Fibroblast of lung (primary cell): ENCODE measurements at regions not wholly inside any gene's neighbourhood (a gene's known extent, or its start where the extent isn't known, plus 50 kb on each side); places are given as distances from the start of the nearest gene placed in this dataset.

Experiments
- EZH2 ChIP-seq: IDR thresholded peaks from 2 replicates; pipeline ENCODE4 v1.5.1; 2012; ENCODE audit warnings: low read length, control low read depth, mild to moderate bottlenecking; ENCODE audit errors: missing control alignments
- TF ChIP-seq, protein P1 (sequence below), 2 donors: IDR thresholded peaks in 1 of 2; conservative IDR thresholded peaks in 1 of 2; 1 replicate in 1 of 2; 2 replicates in 1 of 2; pipeline ENCODE4 v1.5.1; 2011 to 2012; ENCODE audit warnings: low read length in 2 of 2, control low read depth in 1 of 2, inconsistent platforms in 1 of 2, low read depth in 1 of 2, mild to moderate bottlenecking in 1 of 2

DNA sequence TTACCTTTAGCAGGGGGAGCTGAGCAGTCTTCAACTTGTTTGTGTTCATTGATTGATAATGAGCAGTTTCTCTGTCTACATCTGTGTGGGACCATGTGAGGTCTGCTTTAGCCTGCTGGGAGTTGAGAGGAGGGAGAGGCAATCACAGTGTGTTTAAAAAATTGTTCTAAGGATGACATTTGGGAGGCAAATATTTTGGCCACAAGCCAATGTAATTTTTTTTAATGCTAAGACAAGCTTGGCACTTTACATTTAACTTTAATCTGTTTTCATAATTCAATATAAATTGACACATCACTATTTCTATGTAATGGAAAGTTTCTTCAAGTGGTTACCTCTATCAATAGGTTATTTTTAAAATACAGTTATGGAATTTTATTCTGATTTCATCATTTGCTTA is 55.9 kb upstream of the SEMA3A start:
- TF ChIP-seq, protein P1, sequence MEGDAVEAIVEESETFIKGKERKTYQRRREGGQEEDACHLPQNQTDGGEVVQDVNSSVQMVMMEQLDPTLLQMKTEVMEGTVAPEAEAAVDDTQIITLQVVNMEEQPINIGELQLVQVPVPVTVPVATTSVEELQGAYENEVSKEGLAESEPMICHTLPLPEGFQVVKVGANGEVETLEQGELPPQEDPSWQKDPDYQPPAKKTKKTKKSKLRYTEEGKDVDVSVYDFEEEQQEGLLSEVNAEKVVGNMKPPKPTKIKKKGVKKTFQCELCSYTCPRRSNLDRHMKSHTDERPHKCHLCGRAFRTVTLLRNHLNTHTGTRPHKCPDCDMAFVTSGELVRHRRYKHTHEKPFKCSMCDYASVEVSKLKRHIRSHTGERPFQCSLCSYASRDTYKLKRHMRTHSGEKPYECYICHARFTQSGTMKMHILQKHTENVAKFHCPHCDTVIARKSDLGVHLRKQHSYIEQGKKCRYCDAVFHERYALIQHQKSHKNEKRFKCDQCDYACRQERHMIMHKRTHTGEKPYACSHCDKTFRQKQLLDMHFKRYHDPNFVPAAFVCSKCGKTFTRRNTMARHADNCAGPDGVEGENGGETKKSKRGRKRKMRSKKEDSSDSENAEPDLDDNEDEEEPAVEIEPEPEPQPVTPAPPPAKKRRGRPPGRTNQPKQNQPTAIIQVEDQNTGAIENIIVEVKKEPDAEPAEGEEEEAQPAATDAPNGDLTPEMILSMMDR (conservative IDR thresholded peaks at IDR 0.05 in 1 of 2, IDR thresholded peaks at IDR 0.05 in 1 of 2; ENCODE audit: low read depth in 1 of 2, low read length in 2 of 2), result no peak
- no peak for TF ChIP-seq EZH2
